A549 (cell line): ENCODE measurements at regions not wholly inside any gene's neighbourhood (a gene's known extent, or its start where the extent isn't known, plus 50 kb on each side); places are given as distances from the start of the nearest gene placed in this dataset.

ENCODE experiments used
- BHLHE40 ChIP-seq: IDR thresholded peaks from 2 replicates; pipeline ENCODE4 v1.6.1; 2012; ENCODE audit warnings: low read depth, low read length, inconsistent platforms
- EHF ChIP-seq: fragments of 250-450 bp; sonication (Bioruptor Pico); IDR thresholded peaks from 2 replicates; pipeline ENCODE4 v1.5.0; 2020; ENCODE audit warnings: mild to moderate bottlenecking
- JUN ChIP-seq, 2 experiments: fragments of >200 bp; sonication (Bioruptor Twin); formaldehyde crosslinking; IDR thresholded peaks; 2 replicates in 1 of 2; 3 replicates in 1 of 2; pipeline ENCODE4 v1.6.1; 2016 to 2017
- MYC ChIP-seq: IDR thresholded peaks from 2 replicates; pipeline ENCODE4 v1.6.1; 2012; ENCODE audit warnings: mild to moderate bottlenecking, inconsistent platforms, low read length, improper control_type of control experiment, borderline replicate concordance
- TF ChIP-seq, protein P1 (sequence below): fragments of >200 bp; sonication (Bioruptor Twin); formaldehyde crosslinking; IDR thresholded peaks from 3 replicates; pipeline ENCODE4 v1.5.1; 2016

DNA sequence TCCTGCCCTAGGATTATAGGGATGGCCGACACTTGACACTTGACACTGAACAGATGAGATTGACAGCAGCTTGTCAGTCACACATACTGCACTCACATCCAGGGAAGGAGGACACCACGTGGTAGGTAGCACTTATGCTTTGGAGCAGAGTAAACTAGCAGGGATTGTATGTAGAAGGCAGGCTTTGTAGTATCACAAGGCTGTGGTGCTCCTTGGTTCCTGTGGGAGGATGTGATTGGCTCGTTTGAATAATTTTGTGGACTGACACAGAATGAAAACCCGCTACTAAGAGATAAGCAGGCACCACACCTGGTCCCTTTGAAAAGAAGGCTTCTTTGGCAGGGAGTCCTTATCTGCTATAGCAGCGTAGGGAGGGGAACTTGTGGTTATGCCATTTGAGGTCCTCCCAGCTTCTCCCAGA is 63.6 kb upstream of the IL12B start:
- no peak for TF ChIP-seq MYC
- TF ChIP-seq, protein P1, sequence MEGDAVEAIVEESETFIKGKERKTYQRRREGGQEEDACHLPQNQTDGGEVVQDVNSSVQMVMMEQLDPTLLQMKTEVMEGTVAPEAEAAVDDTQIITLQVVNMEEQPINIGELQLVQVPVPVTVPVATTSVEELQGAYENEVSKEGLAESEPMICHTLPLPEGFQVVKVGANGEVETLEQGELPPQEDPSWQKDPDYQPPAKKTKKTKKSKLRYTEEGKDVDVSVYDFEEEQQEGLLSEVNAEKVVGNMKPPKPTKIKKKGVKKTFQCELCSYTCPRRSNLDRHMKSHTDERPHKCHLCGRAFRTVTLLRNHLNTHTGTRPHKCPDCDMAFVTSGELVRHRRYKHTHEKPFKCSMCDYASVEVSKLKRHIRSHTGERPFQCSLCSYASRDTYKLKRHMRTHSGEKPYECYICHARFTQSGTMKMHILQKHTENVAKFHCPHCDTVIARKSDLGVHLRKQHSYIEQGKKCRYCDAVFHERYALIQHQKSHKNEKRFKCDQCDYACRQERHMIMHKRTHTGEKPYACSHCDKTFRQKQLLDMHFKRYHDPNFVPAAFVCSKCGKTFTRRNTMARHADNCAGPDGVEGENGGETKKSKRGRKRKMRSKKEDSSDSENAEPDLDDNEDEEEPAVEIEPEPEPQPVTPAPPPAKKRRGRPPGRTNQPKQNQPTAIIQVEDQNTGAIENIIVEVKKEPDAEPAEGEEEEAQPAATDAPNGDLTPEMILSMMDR = no peak
- no peak for TF ChIP-seq EHF (CRISPR knock-in tag)
- TF ChIP-seq JUN (IDR thresholded peaks at IDR 0.05) = no peak
- no peak for TF ChIP-seq BHLHE40
